ENCODE measurements at regions not wholly inside any gene's neighbourhood (a gene's known extent, or its start where the extent isn't known, plus 50 kb on each side); places are given as distances from the start of the nearest gene placed in this dataset.

DNA sequence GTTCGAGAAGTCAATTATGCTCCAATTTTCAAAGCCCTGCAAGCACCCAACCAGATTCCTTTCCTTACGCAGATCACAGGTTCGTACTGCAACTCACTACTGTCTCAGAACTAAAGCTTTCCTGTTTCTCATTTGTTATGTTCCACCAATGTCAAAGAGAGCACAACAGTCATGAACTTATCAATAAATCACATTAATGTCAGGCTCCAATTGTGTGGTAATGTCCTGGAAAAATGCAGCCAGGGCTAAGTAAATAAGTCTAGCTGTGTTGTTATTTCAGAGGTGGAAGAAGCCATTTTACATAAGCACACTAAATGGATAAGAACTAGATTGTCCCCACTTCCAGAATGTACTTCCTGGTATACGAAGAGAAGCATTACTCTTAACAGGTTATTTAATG is 488.6 kb upstream of the PTGER4 start:
- no peak overlapping the region for H3K27ac ChIP-seq (ENCODE audit: low read depth, low read length, poor library complexity, severe bottlenecking)
- no peaks in the 10 kb centered on the region for H3K27me3 ChIP-seq (replicated peaks; ENCODE audit: insufficient read depth, low read depth, low read length, poor library complexity)
- DNase-seq (ENCODE audit: low spot score): no peak
- intact Hi-C loops (cut with micrococcal nuclease; ENCODE audit: unreplicated experiment): no loop called here
- ChIA-PET POLR2A (ENCODE audit: low non-redundant PET) (no interaction called here), CTCF (no interaction called here)
- H3K36me3 ChIP-seq (ENCODE audit: insufficient read depth, low read length, poor library complexity, severe bottlenecking): no peaks in the 10 kb centered on the region
- no peak for TF ChIP-seq EZH2 (IDR thresholded peaks at IDR 0.05; ENCODE audit: borderline replicate concordance, low read depth, low read length, poor library complexity, severe bottlenecking)
- TF ChIP-seq, protein P1, sequence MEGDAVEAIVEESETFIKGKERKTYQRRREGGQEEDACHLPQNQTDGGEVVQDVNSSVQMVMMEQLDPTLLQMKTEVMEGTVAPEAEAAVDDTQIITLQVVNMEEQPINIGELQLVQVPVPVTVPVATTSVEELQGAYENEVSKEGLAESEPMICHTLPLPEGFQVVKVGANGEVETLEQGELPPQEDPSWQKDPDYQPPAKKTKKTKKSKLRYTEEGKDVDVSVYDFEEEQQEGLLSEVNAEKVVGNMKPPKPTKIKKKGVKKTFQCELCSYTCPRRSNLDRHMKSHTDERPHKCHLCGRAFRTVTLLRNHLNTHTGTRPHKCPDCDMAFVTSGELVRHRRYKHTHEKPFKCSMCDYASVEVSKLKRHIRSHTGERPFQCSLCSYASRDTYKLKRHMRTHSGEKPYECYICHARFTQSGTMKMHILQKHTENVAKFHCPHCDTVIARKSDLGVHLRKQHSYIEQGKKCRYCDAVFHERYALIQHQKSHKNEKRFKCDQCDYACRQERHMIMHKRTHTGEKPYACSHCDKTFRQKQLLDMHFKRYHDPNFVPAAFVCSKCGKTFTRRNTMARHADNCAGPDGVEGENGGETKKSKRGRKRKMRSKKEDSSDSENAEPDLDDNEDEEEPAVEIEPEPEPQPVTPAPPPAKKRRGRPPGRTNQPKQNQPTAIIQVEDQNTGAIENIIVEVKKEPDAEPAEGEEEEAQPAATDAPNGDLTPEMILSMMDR (conservative IDR thresholded peaks at IDR 0.05; ENCODE audit: low read depth, low read length): no peak
- H3K4me1 ChIP-seq (ENCODE audit: insufficient read depth, low read length, poor library complexity, severe bottlenecking): no peaks in the 10 kb centered on the region
- BruUV-seq (replicated peaks): no TSS peak
- no peak overlapping the region for H3K4me3 ChIP-seq (ENCODE audit: low read depth, low read length, poor library complexity, severe bottlenecking)
- H3K9me3 ChIP-seq (ENCODE audit: low read depth, low read length, poor library complexity, severe bottlenecking): no peaks in the 10 kb centered on the region

DNA sequence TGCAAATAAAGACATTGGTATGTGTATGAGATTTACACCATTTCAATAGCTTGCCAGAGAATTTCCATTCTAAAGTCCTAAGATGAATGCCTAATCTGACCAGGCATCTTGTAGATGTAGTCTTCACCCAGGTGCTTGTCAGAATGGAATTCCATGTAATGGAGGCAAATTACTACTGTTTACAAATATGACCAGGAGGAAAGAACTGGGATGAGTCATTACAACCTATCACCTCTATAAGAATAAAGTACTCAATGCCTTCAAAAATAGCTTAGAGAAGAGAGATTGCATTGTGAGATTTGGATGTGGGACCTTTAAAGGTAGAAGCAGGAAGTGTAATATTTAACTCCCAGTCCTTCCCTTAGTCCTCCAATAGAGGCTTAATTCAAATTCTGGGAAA is 507.0 kb upstream of the PTGER4 start:
- no TSS peak for BruUV-seq (replicated peaks)
- H3K9me3 ChIP-seq (ENCODE audit: low read depth, low read length, poor library complexity, severe bottlenecking): peaks cover 18% of the 10 kb centered on the region
- no peaks in the 10 kb centered on the region for H3K36me3 ChIP-seq (ENCODE audit: insufficient read depth, low read length, poor library complexity, severe bottlenecking)
- no peak overlapping the region for H3K27ac ChIP-seq (ENCODE audit: low read depth, low read length, poor library complexity, severe bottlenecking)
- TF ChIP-seq, protein P1 (conservative IDR thresholded peaks at IDR 0.05; ENCODE audit: low read depth, low read length): no peak
- TF ChIP-seq EZH2 (IDR thresholded peaks at IDR 0.05; ENCODE audit: borderline replicate concordance, low read depth, low read length, poor library complexity, severe bottlenecking): no peak
- ChIA-PET POLR2A (ENCODE audit: low non-redundant PET) (no interaction called here), CTCF (no interaction called here)
- no peak for DNase-seq (ENCODE audit: low spot score)
- intact Hi-C loops (cut with micrococcal nuclease; ENCODE audit: unreplicated experiment): loop anchor here (10.0 kb wide), 1 partner anchor 218 kb away; no protein-coding TSS in a partner anchor
- H3K27me3 ChIP-seq (replicated peaks; ENCODE audit: insufficient read depth, low read depth, low read length, poor library complexity): no peaks in the 10 kb centered on the region
- no peaks in the 10 kb centered on the region for H3K4me1 ChIP-seq (ENCODE audit: insufficient read depth, low read length, poor library complexity, severe bottlenecking)
- H3K4me3 ChIP-seq (ENCODE audit: low read depth, low read length, poor library complexity, severe bottlenecking): no peak overlapping the region

DNA sequence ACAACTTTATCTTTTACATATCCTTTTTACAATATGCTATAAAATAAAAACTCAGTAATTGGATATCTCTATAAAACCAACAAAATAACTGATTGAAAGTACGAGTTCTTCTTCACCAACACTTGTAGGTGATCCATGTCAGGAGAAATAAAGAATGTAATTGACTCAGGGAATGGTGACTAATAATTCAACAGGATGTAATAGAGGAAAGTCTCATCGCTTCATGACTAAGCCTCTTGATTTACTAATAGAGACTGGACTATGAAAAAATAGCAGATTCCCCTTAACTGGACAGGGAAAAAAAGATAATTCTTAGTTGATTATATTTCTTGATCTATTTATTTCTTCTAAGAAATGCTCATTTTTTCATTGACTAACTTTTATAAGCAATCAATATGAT is 507.7 kb upstream of the PTGER4 start:
- no TSS peak for BruUV-seq (replicated peaks)
- no peak overlapping the region for H3K27ac ChIP-seq (ENCODE audit: low read depth, low read length, poor library complexity, severe bottlenecking)
- no peaks in the 10 kb centered on the region for H3K4me1 ChIP-seq (ENCODE audit: insufficient read depth, low read length, poor library complexity, severe bottlenecking)
- TF ChIP-seq, protein P1 (conservative IDR thresholded peaks at IDR 0.05; ENCODE audit: low read depth, low read length): no peak
- no peak for TF ChIP-seq EZH2 (IDR thresholded peaks at IDR 0.05; ENCODE audit: borderline replicate concordance, low read depth, low read length, poor library complexity, severe bottlenecking)
- POLR2A ChIA-PET (ENCODE audit: low non-redundant PET): no interaction called here
- no peak for DNase-seq (ENCODE audit: low spot score)
- peaks cover 12% of the 10 kb centered on the region for H3K9me3 ChIP-seq (ENCODE audit: low read depth, low read length, poor library complexity, severe bottlenecking)
- H3K4me3 ChIP-seq (ENCODE audit: low read depth, low read length, poor library complexity, severe bottlenecking): no peak overlapping the region
- CTCF ChIA-PET: no interaction called here
- intact Hi-C loops (cut with micrococcal nuclease; ENCODE audit: unreplicated experiment): loop anchor here (10.0 kb wide), 1 partner anchor 217 kb away; no protein-coding TSS in a partner anchor
- H3K27me3 ChIP-seq (replicated peaks; ENCODE audit: insufficient read depth, low read depth, low read length, poor library complexity): no peaks in the 10 kb centered on the region
- no peaks in the 10 kb centered on the region for H3K36me3 ChIP-seq (ENCODE audit: insufficient read depth, low read length, poor library complexity, severe bottlenecking)

Data from A673 (cell line).